IgD-negative memory B cell (primary cell): ENCODE measurements at regions not wholly inside any gene's neighbourhood (a gene's known extent, or its start where the extent isn't known, plus 50 kb on each side); places are given as distances from the start of the nearest gene placed in this dataset.

ENCODE experiments used
- H3K27ac Mint-ChIP-seq, 3 donors: one replicate each; pipeline ENCODE4 v1.8.0; 2020 to 2022; ENCODE audit warnings: mild to moderate bottlenecking in 3 of 3, mixed read lengths in 3 of 3, moderate library complexity in 1 of 3
- H3K27me3 Mint-ChIP-seq: one replicate; pipeline ENCODE4 v1.8.0; 2021; ENCODE audit warnings: mixed read lengths
- H3K36me3 Mint-ChIP-seq: one replicate; pipeline ENCODE4 v1.8.0; 2020; ENCODE audit warnings: mild to moderate bottlenecking, mixed read lengths
- H3K4me1 Mint-ChIP-seq, 3 donors: one replicate each; pipeline ENCODE4 v1.8.0; 2020 to 2022; ENCODE audit warnings: mixed read lengths in 3 of 3, mild to moderate bottlenecking in 1 of 3
- H3K4me3 Mint-ChIP-seq, 4 donors: one replicate each; pipeline ENCODE4 v1.8.0; 2020 to 2022; ENCODE audit warnings: mild to moderate bottlenecking in 4 of 4, mixed read lengths in 4 of 4, moderate library complexity in 3 of 4
- H3K9me3 Mint-ChIP-seq, 3 donors: one replicate each; pipeline ENCODE4 v1.8.0; 2020 to 2021; ENCODE audit warnings: mixed read lengths in 3 of 3, mild to moderate bottlenecking in 1 of 3

DNA sequence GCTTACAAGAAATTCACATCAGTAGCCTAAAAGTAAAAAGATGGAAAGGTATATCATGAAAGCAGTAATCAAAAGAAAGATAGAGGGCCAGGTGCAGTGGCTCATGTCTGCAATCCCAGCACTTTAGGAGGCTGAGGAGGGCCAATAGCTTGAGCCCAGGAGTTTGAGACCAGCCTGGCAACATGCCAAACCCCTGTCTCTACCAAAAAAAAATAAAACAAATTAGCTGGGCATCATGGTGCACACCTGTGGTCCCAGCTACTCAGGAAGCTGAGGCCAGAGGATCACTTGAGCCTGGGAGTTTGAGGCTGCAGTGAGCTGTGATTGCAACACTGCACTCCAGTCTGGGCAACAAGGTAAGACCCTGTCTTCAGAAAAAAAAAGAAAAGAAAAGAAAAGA lies 55.5 kb downstream of the GSPT2 start:
- H3K9me3 Mint-ChIP-seq: no peaks in the 10 kb centered on the region
- peak overlapping the region in 1 of 4 donors; percentile 18 for H3K4me3 Mint-ChIP-seq
- peaks cover 3% of the 10 kb centered on the region for H3K27me3 Mint-ChIP-seq
- H3K36me3 Mint-ChIP-seq: no peaks in the 10 kb centered on the region
- H3K27ac Mint-ChIP-seq: peak overlapping the region in 1 of 3 donors; percentile 17
- peaks cover 0 to 6% (median 4%) of the 10 kb centered on the region in 3 donors for H3K4me1 Mint-ChIP-seq

DNA sequence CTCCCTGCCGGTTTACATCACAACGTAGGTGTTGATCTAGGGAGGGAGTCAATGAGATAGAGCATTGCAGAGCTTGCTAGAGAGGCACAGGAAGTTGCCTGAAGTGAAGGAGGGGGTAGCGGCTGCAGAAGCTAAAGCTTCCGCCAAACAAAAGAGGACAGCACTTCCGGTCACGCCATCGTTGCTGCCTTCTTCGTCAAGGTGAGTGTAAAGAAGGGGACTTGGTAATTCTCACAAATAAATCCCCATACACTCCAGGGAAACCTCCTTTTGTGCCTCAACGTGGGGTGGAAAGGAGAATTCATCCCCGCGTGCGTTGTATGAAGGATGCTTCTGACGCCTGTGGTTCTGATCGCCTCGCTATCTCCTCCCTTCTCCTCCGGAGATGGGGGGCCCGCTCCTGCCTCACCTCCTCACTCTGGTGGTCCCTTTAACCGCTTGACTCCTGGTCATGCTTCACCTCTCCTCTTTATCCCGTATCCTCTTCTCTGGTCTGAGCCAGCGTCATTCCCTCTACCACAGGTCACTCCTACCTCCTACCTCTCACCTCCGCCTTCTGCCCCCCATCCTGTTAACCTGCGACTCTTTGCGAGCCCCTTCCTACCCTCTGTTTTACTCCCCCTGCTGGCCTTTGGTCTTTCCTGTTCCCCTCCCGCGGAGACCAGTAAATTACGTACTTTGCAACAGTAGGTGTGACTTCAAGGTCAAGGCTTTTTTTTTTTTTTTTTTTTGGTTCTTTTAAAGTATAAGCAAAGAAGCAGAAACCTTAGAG lies 59.9 kb downstream of the GSPT2 start:
- Mint-ChIP-seq H3K4me3 (peak overlapping the region; percentile 85 to 97 (median 95)), H3K27me3 (peaks cover 3% of the 10 kb centered on the region), H3K27ac (peak overlapping the region; percentile 18 to 94 (median 20)), H3K9me3 (no peaks in the 10 kb centered on the region), H3K36me3 (no peaks in the 10 kb centered on the region), H3K4me1 (peaks cover 0 to 15% (median 8%) of the 10 kb centered on the region in 3 donors)

DNA sequence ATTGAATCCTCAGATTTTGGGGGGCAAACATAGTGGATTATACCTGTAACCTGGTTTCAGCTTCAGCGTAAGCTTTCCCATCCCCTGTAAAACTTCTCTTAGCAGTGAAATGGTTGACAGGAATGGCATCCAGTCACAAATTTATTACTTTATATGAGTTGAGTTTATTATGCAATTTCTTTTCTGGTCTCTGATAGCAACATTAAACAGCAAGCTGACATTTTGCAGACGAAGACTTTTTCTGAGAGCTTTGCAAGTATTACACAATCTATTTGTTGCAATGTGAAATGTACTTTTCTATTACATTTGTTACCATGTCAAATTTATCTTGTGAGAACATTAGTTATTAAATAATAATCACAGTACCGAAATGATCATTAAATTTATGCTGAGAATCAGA lies 60.6 kb downstream of the GSPT2 start:
- Mint-ChIP-seq H3K9me3 (no peaks in the 10 kb centered on the region), H3K27ac (no peak overlapping the region), H3K4me1 (peaks cover 0 to 15% (median 9%) of the 10 kb centered on the region in 3 donors), H3K27me3 (peaks cover 3% of the 10 kb centered on the region), H3K36me3 (no peaks in the 10 kb centered on the region), H3K4me3 (peak overlapping the region in 3 of 4 donors; percentile 55 to 93 (median 85))

DNA sequence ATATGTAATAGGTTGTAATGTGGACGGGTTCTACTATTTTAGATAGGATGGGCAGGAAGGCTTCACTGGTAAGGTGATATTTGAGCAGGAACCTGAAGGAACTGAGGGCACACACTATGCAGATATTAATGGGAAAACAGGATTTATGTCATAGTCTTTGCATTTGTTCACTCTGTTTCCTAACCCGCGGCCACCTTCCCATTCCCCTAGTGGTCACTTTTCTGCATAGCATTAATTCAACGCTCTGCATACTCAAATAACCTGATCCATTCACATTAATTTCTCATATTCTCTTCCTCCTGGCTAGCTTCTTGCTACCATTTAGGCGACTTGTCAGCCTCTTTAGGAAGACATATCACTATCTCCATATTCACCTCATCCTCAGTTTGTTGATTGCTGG lies 61.5 kb downstream of the GSPT2 start:
- H3K27me3 Mint-ChIP-seq: peaks cover 2% of the 10 kb centered on the region
- peak overlapping the region in 1 of 4 donors; percentile 4 for H3K4me3 Mint-ChIP-seq
- H3K36me3 Mint-ChIP-seq: no peaks in the 10 kb centered on the region
- no peaks in the 10 kb centered on the region for H3K9me3 Mint-ChIP-seq
- H3K27ac Mint-ChIP-seq: no peak overlapping the region
- peaks cover 0 to 13% (median 7%) of the 10 kb centered on the region in 3 donors for H3K4me1 Mint-ChIP-seq

DNA sequence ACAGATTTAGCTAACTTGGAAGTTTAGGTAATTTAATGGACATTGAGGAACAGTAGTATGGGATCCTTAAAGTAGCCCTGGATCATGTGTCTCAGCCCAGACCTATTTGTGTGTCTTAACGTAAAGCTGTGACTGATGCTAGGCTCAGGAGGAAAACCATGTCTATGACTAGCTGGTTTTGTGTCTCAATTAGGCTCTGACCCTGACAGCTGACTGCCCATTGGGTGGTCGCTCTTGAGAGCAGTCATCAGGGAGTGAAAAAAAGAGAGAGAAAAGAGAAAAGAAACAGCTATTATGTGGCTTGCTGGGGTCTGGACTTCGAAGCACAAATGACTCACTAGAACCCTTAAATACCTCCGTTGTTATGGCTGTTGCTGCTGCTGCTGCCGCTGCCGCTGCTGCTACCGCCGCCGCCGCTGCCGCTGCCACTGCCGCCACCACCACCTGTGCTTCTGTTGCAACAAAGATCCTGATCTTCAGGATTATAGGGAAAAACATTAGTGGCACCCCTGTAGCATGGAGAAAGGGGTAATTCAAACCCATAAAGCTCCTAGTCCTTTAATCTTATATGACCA lies 70.7 kb downstream of the GSPT2 start:
- no peaks in the 10 kb centered on the region for H3K27me3 Mint-ChIP-seq
- H3K36me3 Mint-ChIP-seq: peaks cover 4% of the 10 kb centered on the region
- peaks cover 0 to 6% (median 2%) of the 10 kb centered on the region in 3 donors for H3K4me1 Mint-ChIP-seq
- H3K4me3 Mint-ChIP-seq: no peak overlapping the region
- H3K9me3 Mint-ChIP-seq: no peaks in the 10 kb centered on the region
- H3K27ac Mint-ChIP-seq: no peak overlapping the region

DNA sequence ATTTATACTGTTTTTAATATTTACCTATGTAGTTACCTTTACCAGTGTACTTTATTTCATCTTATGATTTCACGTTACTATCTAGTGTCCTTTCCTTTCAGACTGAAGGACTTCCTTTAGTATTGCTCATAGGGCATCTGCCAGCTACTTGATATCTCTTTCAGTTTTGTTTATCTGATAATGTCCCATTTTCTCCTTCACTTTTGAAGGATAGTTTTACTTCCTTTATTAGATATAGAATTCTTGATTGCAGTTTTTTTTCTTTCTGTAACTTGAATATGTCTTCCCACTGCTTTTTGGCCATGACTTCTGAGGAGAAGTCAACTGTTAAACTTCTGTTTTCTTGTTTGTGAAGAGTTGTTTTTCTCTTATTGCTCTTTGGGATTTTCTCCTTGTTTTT lies 69.4 kb upstream of the MAGED1 start:
- Mint-ChIP-seq H3K27me3 (no peaks in the 10 kb centered on the region), H3K9me3 (no peaks in the 10 kb centered on the region), H3K27ac (no peak overlapping the region), H3K4me1 (peaks cover 12 to 23% (median 18%) of the 10 kb centered on the region in 3 donors), H3K4me3 (peak overlapping the region in 1 of 4 donors; percentile 32), H3K36me3 (peaks cover 2% of the 10 kb centered on the region)

DNA sequence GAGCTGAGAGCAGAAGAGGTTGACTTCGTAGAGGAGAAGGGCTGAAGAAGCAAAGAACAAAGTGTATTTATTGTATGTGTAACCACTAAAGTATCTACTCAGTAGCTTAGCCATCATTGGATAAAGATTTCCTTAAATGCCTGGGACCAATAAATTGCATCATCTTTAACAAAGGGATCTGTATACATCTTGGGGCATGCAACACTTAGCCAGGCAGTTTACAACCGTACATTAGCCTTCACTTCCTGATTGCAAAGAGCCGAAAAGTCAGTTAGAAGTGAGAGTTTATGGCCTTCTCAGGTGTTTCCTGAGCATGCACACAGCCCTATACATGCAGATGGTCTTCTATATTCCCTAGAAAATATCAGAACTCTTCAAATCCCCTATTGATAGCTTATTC lies 68.0 kb upstream of the MAGED1 start:
- no peaks in the 10 kb centered on the region for H3K27me3 Mint-ChIP-seq
- H3K9me3 Mint-ChIP-seq: no peaks in the 10 kb centered on the region
- peaks cover 2% of the 10 kb centered on the region for H3K36me3 Mint-ChIP-seq
- peaks cover 12 to 23% (median 18%) of the 10 kb centered on the region in 3 donors for H3K4me1 Mint-ChIP-seq
- H3K27ac Mint-ChIP-seq: no peak overlapping the region
- H3K4me3 Mint-ChIP-seq: no peak overlapping the region

DNA sequence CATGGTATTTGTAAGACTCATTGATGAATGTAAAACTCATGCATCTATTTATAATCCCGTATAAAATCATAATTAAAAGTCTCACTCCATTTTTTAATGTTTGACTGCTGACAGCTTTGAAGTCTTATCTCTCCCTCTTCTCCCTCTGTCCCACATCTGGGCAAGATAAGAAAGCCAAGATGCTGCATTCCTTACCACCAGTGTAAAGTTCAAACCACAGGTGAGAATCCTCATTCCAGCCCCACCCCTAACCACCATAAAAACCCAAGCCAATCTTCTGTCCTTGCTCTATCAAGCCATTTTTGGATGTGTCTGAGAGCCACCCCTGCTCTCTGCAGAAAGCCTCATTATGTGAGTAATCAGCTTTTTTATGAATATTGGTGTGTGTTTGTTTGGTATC lies 59.3 kb upstream of the MAGED1 start:
- Mint-ChIP-seq H3K4me3 (no peak overlapping the region), H3K27ac (no peak overlapping the region), H3K4me1 (peaks cover 0 to 1% (median 0%) of the 10 kb centered on the region in 3 donors), H3K9me3 (no peaks in the 10 kb centered on the region), H3K27me3 (no peaks in the 10 kb centered on the region), H3K36me3 (no peaks in the 10 kb centered on the region)

DNA sequence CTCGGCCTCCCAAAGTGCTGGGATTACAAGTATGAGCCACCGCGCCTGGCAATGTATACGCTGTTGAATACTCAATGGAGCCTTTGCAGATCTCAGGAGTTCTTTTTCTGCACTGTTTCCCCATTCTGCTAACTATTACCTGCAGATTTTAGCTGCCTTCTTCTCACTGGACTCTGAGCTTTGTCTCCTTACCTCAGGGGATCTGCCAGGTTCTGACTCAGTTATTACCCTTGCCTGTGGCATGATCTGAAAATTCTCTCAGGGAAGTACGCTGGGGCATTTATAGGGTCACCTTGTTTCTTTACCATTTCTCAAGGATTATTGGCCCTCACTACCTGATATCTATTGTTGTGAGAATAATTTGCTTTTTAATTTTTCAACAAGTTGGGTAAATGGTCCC lies 56.6 kb upstream of the MAGED1 start:
- no peak overlapping the region for H3K27ac Mint-ChIP-seq
- no peak overlapping the region for H3K4me3 Mint-ChIP-seq
- no peaks in the 10 kb centered on the region for H3K27me3 Mint-ChIP-seq

DNA sequence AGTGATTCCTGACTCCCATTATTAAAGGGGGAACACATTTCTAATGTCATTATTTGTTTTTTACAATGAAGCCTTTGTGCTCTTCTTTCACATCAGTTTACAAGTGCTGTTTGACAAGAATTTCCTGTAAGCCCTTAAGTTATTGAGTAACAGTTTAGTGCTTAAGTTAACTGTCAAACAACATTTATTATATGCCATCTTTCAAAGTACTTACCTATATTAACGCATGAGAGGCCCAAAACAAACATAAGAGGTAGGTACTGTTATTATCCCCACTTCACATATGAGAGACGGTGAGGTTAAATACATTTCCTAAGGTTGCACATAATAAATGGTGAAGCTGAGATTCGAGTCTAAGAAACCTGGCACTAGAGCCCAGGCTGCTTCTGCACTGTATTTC lies 56.0 kb upstream of the MAGED1 start:
- peaks cover 0 to 1% (median 0%) of the 10 kb centered on the region in 3 donors for H3K4me1 Mint-ChIP-seq
- no peak overlapping the region for H3K27ac Mint-ChIP-seq
- peak overlapping the region in 1 of 4 donors; percentile 55 for H3K4me3 Mint-ChIP-seq
- H3K27me3 Mint-ChIP-seq: no peaks in the 10 kb centered on the region
- H3K36me3 Mint-ChIP-seq: no peaks in the 10 kb centered on the region
- H3K9me3 Mint-ChIP-seq: no peaks in the 10 kb centered on the region

More for the DNA sequence above, 56.6 kb upstream of the MAGED1 start:
- Mint-ChIP-seq H3K9me3 (no peaks in the 10 kb centered on the region), H3K36me3 (no peaks in the 10 kb centered on the region), H3K4me1 (peaks cover 0 to 1% (median 0%) of the 10 kb centered on the region in 3 donors)

DNA sequence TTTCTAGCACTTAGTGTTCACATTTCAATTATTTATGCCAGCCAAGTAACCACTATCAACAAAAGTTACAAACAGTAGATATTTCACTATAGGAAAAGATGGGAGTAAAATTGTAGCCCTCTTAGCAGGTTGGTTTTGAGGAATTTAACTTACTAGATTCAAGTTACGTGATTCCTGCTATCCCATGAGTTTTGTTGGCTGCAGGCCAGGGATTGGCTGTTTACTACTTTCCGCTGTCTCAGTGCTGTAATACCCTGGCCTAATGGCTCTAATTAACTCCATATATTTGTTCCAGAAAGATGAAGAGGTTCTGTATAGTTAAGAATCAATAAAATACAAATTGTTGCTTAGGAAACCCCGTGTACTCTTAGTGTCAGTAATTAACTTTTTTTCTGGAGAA lies 55.5 kb upstream of the MAGED1 start:
- Mint-ChIP-seq H3K36me3 (no peaks in the 10 kb centered on the region), H3K27me3 (no peaks in the 10 kb centered on the region), H3K27ac (no peak overlapping the region), H3K4me3 (no peak overlapping the region), H3K9me3 (no peaks in the 10 kb centered on the region), H3K4me1 (peaks cover 0 to 1% (median 0%) of the 10 kb centered on the region in 3 donors)
